Esophagus squamous epithelium (tissue), 4 donors: ENCODE measurements at regions not wholly inside any gene's neighbourhood (a gene's known extent, or its start where the extent isn't known, plus 50 kb on each side); places are given as distances from the start of the nearest gene placed in this dataset.

ENCODE experiments used
- CTCF ChIP-seq, 6 experiments: fragments of 450-650 bp in 4 of 6; fragments of 200-600 bp in 2 of 6; sonication (generic) in 2 of 6; IDR thresholded peaks; one replicate each; pipeline ENCODE4 v1.5.1; 2016 to 2019; ENCODE audit warnings: antibody characterized with exemption in 6 of 6, mild to moderate bottlenecking in 4 of 6, moderate library complexity in 4 of 6
- POLR2A ChIP-seq, 4 donors: fragments of 450-650 bp; IDR thresholded peaks; one replicate each; pipeline ENCODE4 v1.6.1; 2017; ENCODE audit warnings: antibody characterized with exemption in 4 of 4, mild to moderate bottlenecking in 4 of 4, moderate library complexity in 3 of 4

DNA sequence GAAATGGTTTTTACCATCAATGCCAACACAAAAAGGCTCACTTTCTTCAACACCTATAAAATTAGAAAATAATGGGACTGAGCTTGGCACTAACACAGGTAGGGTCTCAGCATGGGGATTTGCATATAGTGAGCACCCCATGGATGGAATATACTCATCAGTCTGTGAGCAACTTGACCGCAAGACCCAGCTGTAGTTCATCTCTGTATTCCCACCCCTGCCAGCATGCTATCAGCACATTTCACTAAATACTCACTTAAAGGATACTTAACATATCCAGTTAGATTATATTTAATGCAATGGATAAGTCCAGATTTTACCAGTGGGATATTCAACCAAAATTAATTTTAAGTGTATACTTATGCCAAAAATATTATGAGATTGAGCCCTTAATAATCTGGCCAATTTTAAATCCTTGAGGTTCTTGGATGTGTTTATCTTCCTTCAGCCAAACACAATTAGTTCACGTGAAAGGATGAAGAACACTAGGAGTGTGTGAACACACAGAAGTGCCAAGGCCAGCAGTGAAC lies 66.7 kb downstream of the C16orf95 start:
- TF ChIP-seq CTCF (IDR thresholded peaks at IDR 0.05) (no peak), POLR2A (IDR thresholded peaks at IDR 0.05) (no peak)
